Kidney (tissue), 13 donors: ENCODE measurements at regions not wholly inside any gene's neighbourhood (a gene's known extent, or its start where the extent isn't known, plus 50 kb on each side); places are given as distances from the start of the nearest gene placed in this dataset.

Source experiments
- DNase-seq, 5 donors: peaks; one replicate each; pipeline ENCODE4 v3.0.0-alpha.2; 2013 to 2020
- FAIRE-seq: peaks from 2 replicates; lab custom pipeline; 2012; peaks lifted over from hg19 to GRCh38; lab: Jason Lieb, UNC
- H3K27ac ChIP-seq, 2 donors: one replicate each; pipeline ENCODE4 v1.7.0; 2013; ENCODE audit warnings: low read depth in 2 of 2, low read length in 2 of 2, inconsistent platforms in 1 of 2
- H3K27me3 ChIP-seq: one replicate; pipeline ENCODE4 v1.7.1; 2013; ENCODE audit warnings: low read length, inconsistent platforms; ENCODE audit not compliant: control insufficient read depth, insufficient read depth
- H3K36me3 ChIP-seq, 3 donors: one replicate each; pipeline versions ENCODE4 v1.7.0 to v1.7.1; 2013; ENCODE audit warnings: low read length in 3 of 3, control low read depth in 1 of 3, inconsistent platforms in 1 of 3; ENCODE audit not compliant: insufficient read depth in 3 of 3, control insufficient read depth in 2 of 3
- H3K4me1 ChIP-seq, 3 donors: one replicate each; pipeline versions ENCODE4 v1.7.0 to v1.7.1; 2013; ENCODE audit warnings: low read length in 3 of 3, inconsistent platforms in 1 of 3, low read depth in 1 of 3; ENCODE audit not compliant: control insufficient read depth in 2 of 3, insufficient read depth in 2 of 3
- H3K4me3 ChIP-seq, 3 donors: one replicate each; pipeline versions ENCODE4 v1.7.0 to v1.8.1; 2013; ENCODE audit warnings: low read length in 3 of 3, control low read depth in 1 of 3, inconsistent platforms in 1 of 3
- H3K9ac ChIP-seq, 3 donors: one replicate each; pipeline versions ENCODE4 v1.7.0 to v1.7.1; 2013; ENCODE audit warnings: low read length in 3 of 3, control low read depth in 1 of 3, inconsistent platforms in 1 of 3
- H3K9me3 ChIP-seq, 3 donors: one replicate each; pipeline versions ENCODE4 v1.7.0 to v1.7.1; 2013; ENCODE audit warnings: low read length in 3 of 3, control low read depth in 1 of 3, inconsistent platforms in 1 of 3; ENCODE audit not compliant: control insufficient read depth in 2 of 3, insufficient read depth in 1 of 3
- intact Hi-C: fragments of 100-400 bp; cut with DNase I; formaldehyde crosslinking; loops from one replicate; pipeline ENCODE4 v1.11.1; 2022
- TF ChIP-seq, protein P1 (sequence below): IDR thresholded peaks from 3 replicates; pipeline ENCODE4 v1.5.1; 2012; ENCODE audit warnings: mild to moderate bottlenecking, moderate library complexity, borderline replicate concordance; ENCODE audit not compliant: insufficient read depth; ENCODE audit errors: extremely low read depth
- donor health status: control.
- donor health status: control.
- donor health status: control.
- donor health status: control.
- donor health status: control.
- donor health status: DM: yes; HTN: yes; CAD: no.
- donor health status: Normal renal cell carcinoma (clear cell type).

DNA sequence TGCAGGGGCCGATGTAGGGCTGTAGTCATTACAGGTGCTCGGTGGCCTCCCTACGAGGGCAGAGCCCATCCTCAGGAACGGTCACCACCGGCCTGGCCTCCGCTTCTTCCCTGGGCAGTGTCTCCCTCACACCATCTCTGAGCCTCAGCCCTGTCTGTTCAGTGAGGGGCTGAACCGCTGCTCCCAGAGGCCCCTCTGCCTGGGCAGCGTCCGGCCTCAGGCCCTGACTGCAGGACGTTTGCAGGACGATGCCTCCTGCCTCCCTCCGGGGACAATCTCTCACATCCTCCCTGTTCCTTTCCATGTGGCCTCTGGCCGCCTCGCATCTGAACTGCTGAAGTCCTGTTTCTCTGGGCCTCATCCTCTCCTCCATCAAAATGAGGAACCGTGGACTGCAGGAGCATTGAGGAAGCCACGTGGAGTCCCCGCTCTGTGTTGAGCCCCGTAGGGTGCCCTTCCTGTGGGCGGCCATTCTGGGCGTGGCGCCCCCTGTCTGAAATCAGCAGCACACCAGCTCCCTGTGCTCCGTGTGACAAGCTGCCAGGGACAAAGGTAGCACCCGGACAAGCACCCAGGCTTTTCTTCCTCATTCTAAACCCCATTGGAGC lies 933.5 kb downstream of the BRD1 start:
- no peak overlapping the region for H3K9ac ChIP-seq
- no peaks in the 10 kb centered on the region for H3K36me3 ChIP-seq
- H3K27me3 ChIP-seq: no peaks in the 10 kb centered on the region
- no peaks in the 10 kb centered on the region for H3K9me3 ChIP-seq
- intact Hi-C loops: no loop called here
- FAIRE-seq (no peak), DNase-seq (no peak)
- H3K27ac ChIP-seq: no peak overlapping the region
- TF ChIP-seq, protein P1, sequence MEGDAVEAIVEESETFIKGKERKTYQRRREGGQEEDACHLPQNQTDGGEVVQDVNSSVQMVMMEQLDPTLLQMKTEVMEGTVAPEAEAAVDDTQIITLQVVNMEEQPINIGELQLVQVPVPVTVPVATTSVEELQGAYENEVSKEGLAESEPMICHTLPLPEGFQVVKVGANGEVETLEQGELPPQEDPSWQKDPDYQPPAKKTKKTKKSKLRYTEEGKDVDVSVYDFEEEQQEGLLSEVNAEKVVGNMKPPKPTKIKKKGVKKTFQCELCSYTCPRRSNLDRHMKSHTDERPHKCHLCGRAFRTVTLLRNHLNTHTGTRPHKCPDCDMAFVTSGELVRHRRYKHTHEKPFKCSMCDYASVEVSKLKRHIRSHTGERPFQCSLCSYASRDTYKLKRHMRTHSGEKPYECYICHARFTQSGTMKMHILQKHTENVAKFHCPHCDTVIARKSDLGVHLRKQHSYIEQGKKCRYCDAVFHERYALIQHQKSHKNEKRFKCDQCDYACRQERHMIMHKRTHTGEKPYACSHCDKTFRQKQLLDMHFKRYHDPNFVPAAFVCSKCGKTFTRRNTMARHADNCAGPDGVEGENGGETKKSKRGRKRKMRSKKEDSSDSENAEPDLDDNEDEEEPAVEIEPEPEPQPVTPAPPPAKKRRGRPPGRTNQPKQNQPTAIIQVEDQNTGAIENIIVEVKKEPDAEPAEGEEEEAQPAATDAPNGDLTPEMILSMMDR: peak; percentile 5
- H3K4me1 ChIP-seq: no peaks in the 10 kb centered on the region
- H3K4me3 ChIP-seq: no peak overlapping the region

DNA sequence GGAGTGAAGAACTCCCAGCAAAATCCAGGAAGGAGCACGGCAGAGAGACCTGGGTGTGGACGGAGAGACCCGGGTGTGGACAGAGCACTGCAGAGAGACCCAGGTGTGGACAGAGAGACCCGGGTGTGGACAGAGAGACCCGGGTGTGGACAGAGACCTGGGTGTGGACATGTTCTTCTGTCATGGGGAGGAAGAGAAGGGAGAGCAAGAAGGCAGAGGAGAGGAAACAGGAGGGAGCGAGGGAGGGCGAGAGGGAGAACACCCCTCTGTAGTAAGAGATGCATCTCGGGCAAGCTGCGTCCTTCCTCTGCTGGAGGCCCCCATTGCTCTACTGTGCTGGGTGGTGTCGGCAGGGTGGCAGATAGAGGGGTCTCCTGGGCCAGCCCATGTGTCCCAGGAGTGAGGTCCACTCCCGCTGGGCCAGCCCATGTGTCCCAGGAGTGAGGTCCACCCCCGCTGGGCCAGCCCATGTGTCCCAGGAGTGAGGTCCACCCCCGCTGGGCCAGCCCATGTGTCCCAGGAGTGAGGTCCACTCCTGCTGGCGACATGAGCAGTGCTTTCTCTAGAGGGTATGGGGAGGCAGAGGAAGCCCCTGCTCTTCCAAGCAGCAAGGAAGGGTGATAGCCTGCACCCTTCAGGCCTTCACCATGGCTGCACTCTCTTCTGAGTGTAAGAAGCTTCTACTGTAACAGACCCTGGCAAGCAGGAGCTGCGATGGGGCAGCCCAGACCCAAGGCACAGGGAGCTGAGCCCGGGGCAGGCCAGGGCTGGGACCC lies 934.2 kb downstream of the BRD1 start:
- Histone ChIP-seq H3K36me3 (no peaks in the 10 kb centered on the region), H3K9ac (no peak overlapping the region), H3K27me3 (no peaks in the 10 kb centered on the region), H3K9me3 (no peaks in the 10 kb centered on the region), H3K4me1 (no peaks in the 10 kb centered on the region), H3K27ac (no peak overlapping the region), H3K4me3 (no peak overlapping the region)
- no peak for FAIRE-seq
- TF ChIP-seq, protein P1: no peak
- no peak for DNase-seq
- intact Hi-C loops: no loop called here

DNA sequence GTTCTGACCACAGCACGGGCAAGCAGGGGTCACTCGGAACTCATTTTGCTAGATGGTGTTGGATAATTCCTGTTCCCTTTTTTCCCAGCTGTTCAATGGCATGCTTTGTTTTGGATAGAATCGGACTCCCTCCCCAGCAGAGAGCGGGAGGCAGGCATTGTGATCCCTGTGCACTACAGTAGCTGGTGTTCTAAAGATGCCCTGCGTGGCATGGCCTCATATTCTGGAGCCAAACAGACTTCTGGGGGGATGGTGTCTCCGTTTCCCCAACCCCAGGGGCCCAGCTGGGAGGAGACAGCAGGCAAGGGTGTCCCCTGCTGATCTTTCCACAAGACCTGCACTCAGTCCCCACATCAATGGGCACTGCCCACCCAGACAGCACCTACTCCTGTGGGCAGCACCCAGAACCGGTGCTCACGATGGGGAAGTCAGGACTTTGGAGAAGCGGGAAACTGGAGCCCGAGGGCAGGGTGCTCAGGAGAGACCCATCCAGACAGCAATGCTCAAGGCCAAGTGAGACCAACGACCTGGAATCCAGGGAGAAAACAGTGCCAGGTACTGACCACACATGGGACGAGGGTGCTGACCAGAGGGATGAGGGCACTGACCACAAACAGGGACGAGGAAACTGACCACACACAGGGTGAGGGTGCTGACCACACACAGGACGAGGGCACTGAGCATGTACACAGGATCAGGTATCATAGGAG lies 934.9 kb downstream of the BRD1 start:
- intact Hi-C loops: no loop called here
- TF ChIP-seq, protein P1: no peak

More for the DNA sequence above, 934.9 kb downstream of the BRD1 start:
- DNase-seq: no peak
- FAIRE-seq: no peak
- H3K9me3 ChIP-seq: no peaks in the 10 kb centered on the region
- H3K27me3 ChIP-seq: no peaks in the 10 kb centered on the region
- no peaks in the 10 kb centered on the region for H3K36me3 ChIP-seq
- no peak overlapping the region for H3K9ac ChIP-seq
- H3K4me1 ChIP-seq: no peaks in the 10 kb centered on the region
- no peak overlapping the region for H3K4me3 ChIP-seq
- no peak overlapping the region for H3K27ac ChIP-seq
